ENCODE measurements at regions not wholly inside any gene's neighbourhood (a gene's known extent, or its start where the extent isn't known, plus 50 kb on each side); places are given as distances from the start of the nearest gene placed in this dataset.

DNA sequence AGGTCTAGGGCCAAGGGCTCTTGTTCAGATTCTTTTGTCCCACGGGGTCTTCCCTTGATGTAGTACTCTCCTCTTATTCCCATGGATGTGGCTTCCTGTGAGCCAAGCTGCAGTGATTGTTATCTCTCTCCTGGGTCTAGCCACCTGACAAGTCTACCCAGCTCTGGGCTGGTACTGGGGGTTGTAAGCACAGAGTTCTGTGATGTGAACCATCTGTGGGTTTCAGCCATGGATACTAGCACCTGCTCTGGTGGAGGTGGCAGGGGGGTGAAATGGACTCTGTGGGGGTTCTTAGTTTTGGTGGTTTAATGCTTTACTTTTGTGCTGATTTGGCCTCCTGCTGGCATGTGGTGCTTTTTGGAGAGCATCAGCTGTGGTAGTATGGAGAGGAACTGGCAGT is 350.8 kb downstream of the DNAJB9 start:
- TF ChIP-seq, protein P1, sequence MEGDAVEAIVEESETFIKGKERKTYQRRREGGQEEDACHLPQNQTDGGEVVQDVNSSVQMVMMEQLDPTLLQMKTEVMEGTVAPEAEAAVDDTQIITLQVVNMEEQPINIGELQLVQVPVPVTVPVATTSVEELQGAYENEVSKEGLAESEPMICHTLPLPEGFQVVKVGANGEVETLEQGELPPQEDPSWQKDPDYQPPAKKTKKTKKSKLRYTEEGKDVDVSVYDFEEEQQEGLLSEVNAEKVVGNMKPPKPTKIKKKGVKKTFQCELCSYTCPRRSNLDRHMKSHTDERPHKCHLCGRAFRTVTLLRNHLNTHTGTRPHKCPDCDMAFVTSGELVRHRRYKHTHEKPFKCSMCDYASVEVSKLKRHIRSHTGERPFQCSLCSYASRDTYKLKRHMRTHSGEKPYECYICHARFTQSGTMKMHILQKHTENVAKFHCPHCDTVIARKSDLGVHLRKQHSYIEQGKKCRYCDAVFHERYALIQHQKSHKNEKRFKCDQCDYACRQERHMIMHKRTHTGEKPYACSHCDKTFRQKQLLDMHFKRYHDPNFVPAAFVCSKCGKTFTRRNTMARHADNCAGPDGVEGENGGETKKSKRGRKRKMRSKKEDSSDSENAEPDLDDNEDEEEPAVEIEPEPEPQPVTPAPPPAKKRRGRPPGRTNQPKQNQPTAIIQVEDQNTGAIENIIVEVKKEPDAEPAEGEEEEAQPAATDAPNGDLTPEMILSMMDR (IDR thresholded peaks at IDR 0.05 in 4 of 5, conservative IDR thresholded peaks at IDR 0.05 in 1 of 5), result no peak
- TF ChIP-seq POLR2A (IDR thresholded peaks at IDR 0.05), result no peak
